ENCODE measurements at regions not wholly inside any gene's neighbourhood (a gene's known extent, or its start where the extent isn't known, plus 50 kb on each side); places are given as distances from the start of the nearest gene placed in this dataset.

- TF ChIP-seq EZH2 (IDR thresholded peaks at IDR 0.05; ENCODE audit: low read length, missing control alignments) (no peak), CTCF (conservative IDR thresholded peaks at IDR 0.05 in 1 of 2, IDR thresholded peaks at IDR 0.05 in 1 of 2; ENCODE audit: low read depth in 1 of 2, low read length in 2 of 2) (no peak)
Observed at GRCh38 chr21:32957545-32957944, 68.2 kb upstream of the OLIG2 start.
